ENCODE measurements at regions not wholly inside any gene's neighbourhood (a gene's known extent, or its start where the extent isn't known, plus 50 kb on each side); places are given as distances from the start of the nearest gene placed in this dataset.

GRCh38 chr5:155733935-155734334 is 593.0 kb upstream of the SGCD start:
- no peaks in the 10 kb centered on the region for H3K36me3 ChIP-seq (ENCODE audit: control insufficient read depth in 5 of 5, insufficient read depth in 5 of 5, low read length in 5 of 5)
- H3K27me3 ChIP-seq (ENCODE audit: control insufficient read depth in 5 of 5, insufficient read depth in 4 of 5, low read length in 5 of 5) = peaks cover 15 to 32% (median 26%) of the 10 kb centered on the region in 5 donors
- no peaks in the 10 kb centered on the region for H3K9me3 ChIP-seq (ENCODE audit: control insufficient read depth in 5 of 5, low read length in 5 of 5)
- H3K4me3 ChIP-seq (ENCODE audit: low read depth in 1 of 5, low read length in 5 of 5) = no peak overlapping the region
- H3K9ac ChIP-seq (ENCODE audit: low read length in 5 of 5) = no peak overlapping the region
- H3K27ac ChIP-seq (ENCODE audit: low read depth, low read length) = no peak overlapping the region
- peaks cover 0 to 9% (median 5%) of the 10 kb centered on the region in 5 donors for H3K4me1 ChIP-seq (ENCODE audit: control insufficient read depth in 5 of 5, insufficient read depth in 5 of 5, low read length in 5 of 5)

GRCh38 chr5:155735388-155735787 is 591.6 kb upstream of the SGCD start:
- H3K36me3 ChIP-seq (ENCODE audit: control insufficient read depth in 5 of 5, insufficient read depth in 5 of 5, low read length in 5 of 5) = no peaks in the 10 kb centered on the region
- H3K27me3 ChIP-seq (ENCODE audit: control insufficient read depth in 5 of 5, insufficient read depth in 4 of 5, low read length in 5 of 5) = peaks cover 4 to 18% (median 11%) of the 10 kb centered on the region in 5 donors
- H3K9ac ChIP-seq (ENCODE audit: low read length in 5 of 5) = no peak overlapping the region
- H3K9me3 ChIP-seq (ENCODE audit: control insufficient read depth in 5 of 5, low read length in 5 of 5) = no peaks in the 10 kb centered on the region
- no peaks in the 10 kb centered on the region for H3K4me1 ChIP-seq (ENCODE audit: control insufficient read depth in 5 of 5, insufficient read depth in 5 of 5, low read length in 5 of 5)
- no peak overlapping the region for H3K27ac ChIP-seq (ENCODE audit: low read depth, low read length)
- no peak overlapping the region for H3K4me3 ChIP-seq (ENCODE audit: low read depth in 1 of 5, low read length in 5 of 5)

- Histone ChIP-seq H3K9ac (ENCODE audit: low read length in 5 of 5) (no peak overlapping the region), H3K9me3 (ENCODE audit: control insufficient read depth in 5 of 5, low read length in 5 of 5) (no peaks in the 10 kb centered on the region), H3K4me1 (ENCODE audit: control insufficient read depth in 5 of 5, insufficient read depth in 5 of 5, low read length in 5 of 5) (no peaks in the 10 kb centered on the region), H3K27ac (ENCODE audit: low read depth, low read length) (no peak overlapping the region), H3K36me3 (ENCODE audit: control insufficient read depth in 5 of 5, insufficient read depth in 5 of 5, low read length in 5 of 5) (no peaks in the 10 kb centered on the region), H3K4me3 (ENCODE audit: low read depth in 1 of 5, low read length in 5 of 5) (no peak overlapping the region), H3K27me3 (ENCODE audit: control insufficient read depth in 5 of 5, insufficient read depth in 4 of 5, low read length in 5 of 5) (no peaks in the 10 kb centered on the region)
Measured at GRCh38 chr5:155738616-155739015, 588.3 kb upstream of the SGCD start.

- no peak overlapping the region for H3K4me3 ChIP-seq (ENCODE audit: low read depth in 1 of 5, low read length in 5 of 5)
- no peaks in the 10 kb centered on the region for H3K36me3 ChIP-seq (ENCODE audit: control insufficient read depth in 5 of 5, insufficient read depth in 5 of 5, low read length in 5 of 5)
- H3K27ac ChIP-seq (ENCODE audit: low read depth, low read length) = no peak overlapping the region
- no peaks in the 10 kb centered on the region for H3K27me3 ChIP-seq (ENCODE audit: control insufficient read depth in 5 of 5, insufficient read depth in 4 of 5, low read length in 5 of 5)
- peaks cover 0 to 6% (median 0%) of the 10 kb centered on the region in 5 donors for H3K9me3 ChIP-seq (ENCODE audit: control insufficient read depth in 5 of 5, low read length in 5 of 5)
- H3K9ac ChIP-seq (ENCODE audit: low read length in 5 of 5) = no peak overlapping the region
- no peaks in the 10 kb centered on the region for H3K4me1 ChIP-seq (ENCODE audit: control insufficient read depth in 5 of 5, insufficient read depth in 5 of 5, low read length in 5 of 5)
Measured at GRCh38 chr5:155746367-155747038, 580.5 kb upstream of the SGCD start.

GRCh38 chr5:155750101-155750500 is 576.9 kb upstream of the SGCD start:
- H3K9ac ChIP-seq (ENCODE audit: low read length in 5 of 5) = no peak overlapping the region
- no peak overlapping the region for H3K4me3 ChIP-seq (ENCODE audit: low read depth in 1 of 5, low read length in 5 of 5)
- H3K9me3 ChIP-seq (ENCODE audit: control insufficient read depth in 5 of 5, low read length in 5 of 5) = peaks cover 0 to 6% (median 0%) of the 10 kb centered on the region in 5 donors
- H3K36me3 ChIP-seq (ENCODE audit: control insufficient read depth in 5 of 5, insufficient read depth in 5 of 5, low read length in 5 of 5) = no peaks in the 10 kb centered on the region
- H3K27ac ChIP-seq (ENCODE audit: low read depth, low read length) = no peak overlapping the region
- no peaks in the 10 kb centered on the region for H3K27me3 ChIP-seq (ENCODE audit: control insufficient read depth in 5 of 5, insufficient read depth in 4 of 5, low read length in 5 of 5)
- H3K4me1 ChIP-seq (ENCODE audit: control insufficient read depth in 5 of 5, insufficient read depth in 5 of 5, low read length in 5 of 5) = no peaks in the 10 kb centered on the region

- H3K27ac ChIP-seq (ENCODE audit: low read depth, low read length) = no peak overlapping the region
Measured at GRCh38 chr5:155750571-155750970, 576.4 kb upstream of the SGCD start.

GRCh38 chr5:155753943-155754581 is 572.9 kb upstream of the SGCD start:
- Histone ChIP-seq H3K36me3 (ENCODE audit: control insufficient read depth in 5 of 5, insufficient read depth in 5 of 5, low read length in 5 of 5) (no peaks in the 10 kb centered on the region), H3K27ac (ENCODE audit: low read depth, low read length) (no peak overlapping the region), H3K9me3 (ENCODE audit: control insufficient read depth in 5 of 5, low read length in 5 of 5) (no peaks in the 10 kb centered on the region), H3K27me3 (ENCODE audit: control insufficient read depth in 5 of 5, insufficient read depth in 4 of 5, low read length in 5 of 5) (no peaks in the 10 kb centered on the region), H3K9ac (ENCODE audit: low read length in 5 of 5) (no peak overlapping the region), H3K4me3 (ENCODE audit: low read depth in 1 of 5, low read length in 5 of 5) (no peak overlapping the region), H3K4me1 (ENCODE audit: control insufficient read depth in 5 of 5, insufficient read depth in 5 of 5, low read length in 5 of 5) (no peaks in the 10 kb centered on the region)

More at GRCh38 chr5:155750571-155750970, 576.4 kb upstream of the SGCD start:
- H3K9ac ChIP-seq (ENCODE audit: low read length in 5 of 5) = no peak overlapping the region
- H3K27me3 ChIP-seq (ENCODE audit: control insufficient read depth in 5 of 5, insufficient read depth in 4 of 5, low read length in 5 of 5) = no peaks in the 10 kb centered on the region
- H3K36me3 ChIP-seq (ENCODE audit: control insufficient read depth in 5 of 5, insufficient read depth in 5 of 5, low read length in 5 of 5) = no peaks in the 10 kb centered on the region
- peaks cover 0 to 6% (median 0%) of the 10 kb centered on the region in 5 donors for H3K9me3 ChIP-seq (ENCODE audit: control insufficient read depth in 5 of 5, low read length in 5 of 5)
- no peaks in the 10 kb centered on the region for H3K4me1 ChIP-seq (ENCODE audit: control insufficient read depth in 5 of 5, insufficient read depth in 5 of 5, low read length in 5 of 5)
- no peak overlapping the region for H3K4me3 ChIP-seq (ENCODE audit: low read depth in 1 of 5, low read length in 5 of 5)

GRCh38 chr5:155759252-155759651 is 567.7 kb upstream of the SGCD start:
- Histone ChIP-seq H3K4me1 (ENCODE audit: control insufficient read depth in 5 of 5, insufficient read depth in 5 of 5, low read length in 5 of 5) (no peaks in the 10 kb centered on the region), H3K36me3 (ENCODE audit: control insufficient read depth in 5 of 5, insufficient read depth in 5 of 5, low read length in 5 of 5) (no peaks in the 10 kb centered on the region), H3K27ac (ENCODE audit: low read depth, low read length) (no peak overlapping the region), H3K9me3 (ENCODE audit: control insufficient read depth in 5 of 5, low read length in 5 of 5) (peaks cover 0 to 14% (median 9%) of the 10 kb centered on the region in 5 donors), H3K9ac (ENCODE audit: low read length in 5 of 5) (no peak overlapping the region), H3K27me3 (ENCODE audit: control insufficient read depth in 5 of 5, insufficient read depth in 4 of 5, low read length in 5 of 5) (peaks cover 0 to 1% (median 0%) of the 10 kb centered on the region in 5 donors), H3K4me3 (ENCODE audit: low read depth in 1 of 5, low read length in 5 of 5) (no peak overlapping the region)

GRCh38 chr5:155759984-155760383 is 567.0 kb upstream of the SGCD start:
- Histone ChIP-seq H3K27ac (ENCODE audit: low read depth, low read length) (no peak overlapping the region), H3K27me3 (ENCODE audit: control insufficient read depth in 5 of 5, insufficient read depth in 4 of 5, low read length in 5 of 5) (peaks cover 0 to 4% (median 0%) of the 10 kb centered on the region in 5 donors), H3K4me3 (ENCODE audit: low read depth in 1 of 5, low read length in 5 of 5) (no peak overlapping the region), H3K4me1 (ENCODE audit: control insufficient read depth in 5 of 5, insufficient read depth in 5 of 5, low read length in 5 of 5) (no peaks in the 10 kb centered on the region), H3K9me3 (ENCODE audit: control insufficient read depth in 5 of 5, low read length in 5 of 5) (peaks cover 0 to 14% (median 11%) of the 10 kb centered on the region in 5 donors), H3K36me3 (ENCODE audit: control insufficient read depth in 5 of 5, insufficient read depth in 5 of 5, low read length in 5 of 5) (no peaks in the 10 kb centered on the region), H3K9ac (ENCODE audit: low read length in 5 of 5) (no peak overlapping the region)

- H3K4me1 ChIP-seq (ENCODE audit: control insufficient read depth in 5 of 5, insufficient read depth in 5 of 5, low read length in 5 of 5) = no peaks in the 10 kb centered on the region
- no peaks in the 10 kb centered on the region for H3K36me3 ChIP-seq (ENCODE audit: control insufficient read depth in 5 of 5, insufficient read depth in 5 of 5, low read length in 5 of 5)
Measured at GRCh38 chr5:155761502-155761901, 565.5 kb upstream of the SGCD start.

More at GRCh38 chr5:155761502-155761901, 565.5 kb upstream of the SGCD start:
- Histone ChIP-seq H3K27ac (ENCODE audit: low read depth, low read length) (no peak overlapping the region), H3K27me3 (ENCODE audit: control insufficient read depth in 5 of 5, insufficient read depth in 4 of 5, low read length in 5 of 5) (peaks cover 0 to 4% (median 0%) of the 10 kb centered on the region in 5 donors), H3K9ac (ENCODE audit: low read length in 5 of 5) (no peak overlapping the region), H3K4me3 (ENCODE audit: low read depth in 1 of 5, low read length in 5 of 5) (no peak overlapping the region), H3K9me3 (ENCODE audit: control insufficient read depth in 5 of 5, low read length in 5 of 5) (peaks cover 0 to 17% (median 11%) of the 10 kb centered on the region in 5 donors)

Measured in subcutaneous abdominal adipose tissue (tissue), 5 donors.